ENCODE measurements at regions not wholly inside any gene's neighbourhood (a gene's known extent, or its start where the extent isn't known, plus 50 kb on each side); places are given as distances from the start of the nearest gene placed in this dataset.

DNA sequence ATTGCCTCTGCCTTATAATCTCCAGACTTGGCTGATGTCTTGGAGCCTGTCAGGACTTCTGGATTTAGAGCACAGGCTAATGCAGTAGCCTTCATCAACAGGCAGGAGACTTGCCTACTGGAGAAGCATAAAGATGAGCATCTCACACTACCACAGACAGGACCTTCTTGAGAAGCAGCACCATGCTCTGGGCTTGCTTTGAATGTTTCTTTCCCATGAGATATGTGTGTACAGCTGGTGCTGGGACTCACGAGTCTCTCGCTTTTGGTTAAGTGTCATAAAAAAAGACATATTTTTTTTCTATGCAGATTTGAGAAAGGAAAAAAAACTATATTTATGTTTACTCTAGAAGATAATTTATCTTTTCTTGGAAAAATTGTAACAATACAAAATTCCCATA, 671.3 kb downstream of the MRPL39 start (continued):
- no peak for TF ChIP-seq TEAD4 (IDR thresholded peaks at IDR 0.05; ENCODE audit: low read depth, low read length)
- no peak for TF ChIP-seq CHD1 (IDR thresholded peaks at IDR 0.05; ENCODE audit: low read depth, low read length)
- TF ChIP-seq, protein P1, sequence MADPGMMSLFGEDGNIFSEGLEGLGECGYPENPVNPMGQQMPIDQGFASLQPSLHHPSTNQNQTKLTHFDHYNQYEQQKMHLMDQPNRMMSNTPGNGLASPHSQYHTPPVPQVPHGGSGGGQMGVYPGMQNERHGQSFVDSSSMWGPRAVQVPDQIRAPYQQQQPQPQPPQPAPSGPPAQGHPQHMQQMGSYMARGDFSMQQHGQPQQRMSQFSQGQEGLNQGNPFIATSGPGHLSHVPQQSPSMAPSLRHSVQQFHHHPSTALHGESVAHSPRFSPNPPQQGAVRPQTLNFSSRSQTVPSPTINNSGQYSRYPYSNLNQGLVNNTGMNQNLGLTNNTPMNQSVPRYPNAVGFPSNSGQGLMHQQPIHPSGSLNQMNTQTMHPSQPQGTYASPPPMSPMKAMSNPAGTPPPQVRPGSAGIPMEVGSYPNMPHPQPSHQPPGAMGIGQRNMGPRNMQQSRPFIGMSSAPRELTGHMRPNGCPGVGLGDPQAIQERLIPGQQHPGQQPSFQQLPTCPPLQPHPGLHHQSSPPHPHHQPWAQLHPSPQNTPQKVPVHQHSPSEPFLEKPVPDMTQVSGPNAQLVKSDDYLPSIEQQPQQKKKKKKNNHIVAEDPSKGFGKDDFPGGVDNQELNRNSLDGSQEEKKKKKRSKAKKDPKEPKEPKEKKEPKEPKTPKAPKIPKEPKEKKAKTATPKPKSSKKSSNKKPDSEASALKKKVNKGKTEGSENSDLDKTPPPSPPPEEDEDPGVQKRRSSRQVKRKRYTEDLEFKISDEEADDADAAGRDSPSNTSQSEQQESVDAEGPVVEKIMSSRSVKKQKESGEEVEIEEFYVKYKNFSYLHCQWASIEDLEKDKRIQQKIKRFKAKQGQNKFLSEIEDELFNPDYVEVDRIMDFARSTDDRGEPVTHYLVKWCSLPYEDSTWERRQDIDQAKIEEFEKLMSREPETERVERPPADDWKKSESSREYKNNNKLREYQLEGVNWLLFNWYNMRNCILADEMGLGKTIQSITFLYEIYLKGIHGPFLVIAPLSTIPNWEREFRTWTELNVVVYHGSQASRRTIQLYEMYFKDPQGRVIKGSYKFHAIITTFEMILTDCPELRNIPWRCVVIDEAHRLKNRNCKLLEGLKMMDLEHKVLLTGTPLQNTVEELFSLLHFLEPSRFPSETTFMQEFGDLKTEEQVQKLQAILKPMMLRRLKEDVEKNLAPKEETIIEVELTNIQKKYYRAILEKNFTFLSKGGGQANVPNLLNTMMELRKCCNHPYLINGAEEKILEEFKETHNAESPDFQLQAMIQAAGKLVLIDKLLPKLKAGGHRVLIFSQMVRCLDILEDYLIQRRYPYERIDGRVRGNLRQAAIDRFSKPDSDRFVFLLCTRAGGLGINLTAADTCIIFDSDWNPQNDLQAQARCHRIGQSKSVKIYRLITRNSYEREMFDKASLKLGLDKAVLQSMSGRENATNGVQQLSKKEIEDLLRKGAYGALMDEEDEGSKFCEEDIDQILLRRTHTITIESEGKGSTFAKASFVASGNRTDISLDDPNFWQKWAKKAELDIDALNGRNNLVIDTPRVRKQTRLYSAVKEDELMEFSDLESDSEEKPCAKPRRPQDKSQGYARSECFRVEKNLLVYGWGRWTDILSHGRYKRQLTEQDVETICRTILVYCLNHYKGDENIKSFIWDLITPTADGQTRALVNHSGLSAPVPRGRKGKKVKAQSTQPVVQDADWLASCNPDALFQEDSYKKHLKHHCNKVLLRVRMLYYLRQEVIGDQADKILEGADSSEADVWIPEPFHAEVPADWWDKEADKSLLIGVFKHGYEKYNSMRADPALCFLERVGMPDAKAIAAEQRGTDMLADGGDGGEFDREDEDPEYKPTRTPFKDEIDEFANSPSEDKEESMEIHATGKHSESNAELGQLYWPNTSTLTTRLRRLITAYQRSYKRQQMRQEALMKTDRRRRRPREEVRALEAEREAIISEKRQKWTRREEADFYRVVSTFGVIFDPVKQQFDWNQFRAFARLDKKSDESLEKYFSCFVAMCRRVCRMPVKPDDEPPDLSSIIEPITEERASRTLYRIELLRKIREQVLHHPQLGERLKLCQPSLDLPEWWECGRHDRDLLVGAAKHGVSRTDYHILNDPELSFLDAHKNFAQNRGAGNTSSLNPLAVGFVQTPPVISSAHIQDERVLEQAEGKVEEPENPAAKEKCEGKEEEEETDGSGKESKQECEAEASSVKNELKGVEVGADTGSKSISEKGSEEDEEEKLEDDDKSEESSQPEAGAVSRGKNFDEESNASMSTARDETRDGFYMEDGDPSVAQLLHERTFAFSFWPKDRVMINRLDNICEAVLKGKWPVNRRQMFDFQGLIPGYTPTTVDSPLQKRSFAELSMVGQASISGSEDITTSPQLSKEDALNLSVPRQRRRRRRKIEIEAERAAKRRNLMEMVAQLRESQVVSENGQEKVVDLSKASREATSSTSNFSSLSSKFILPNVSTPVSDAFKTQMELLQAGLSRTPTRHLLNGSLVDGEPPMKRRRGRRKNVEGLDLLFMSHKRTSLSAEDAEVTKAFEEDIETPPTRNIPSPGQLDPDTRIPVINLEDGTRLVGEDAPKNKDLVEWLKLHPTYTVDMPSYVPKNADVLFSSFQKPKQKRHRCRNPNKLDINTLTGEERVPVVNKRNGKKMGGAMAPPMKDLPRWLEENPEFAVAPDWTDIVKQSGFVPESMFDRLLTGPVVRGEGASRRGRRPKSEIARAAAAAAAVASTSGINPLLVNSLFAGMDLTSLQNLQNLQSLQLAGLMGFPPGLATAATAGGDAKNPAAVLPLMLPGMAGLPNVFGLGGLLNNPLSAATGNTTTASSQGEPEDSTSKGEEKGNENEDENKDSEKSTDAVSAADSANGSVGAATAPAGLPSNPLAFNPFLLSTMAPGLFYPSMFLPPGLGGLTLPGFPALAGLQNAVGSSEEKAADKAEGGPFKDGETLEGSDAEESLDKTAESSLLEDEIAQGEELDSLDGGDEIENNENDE (IDR thresholded peaks at IDR 0.05; ENCODE audit: insufficient replicate concordance, low read length), result no peak
